Daoy (cell line): ENCODE measurements at regions not wholly inside any gene's neighbourhood (a gene's known extent, or its start where the extent isn't known, plus 50 kb on each side); places are given as distances from the start of the nearest gene placed in this dataset.

Experiments
- DNase-seq: peaks from one replicate; pipeline ENCODE4 v3.0.0-alpha.2; 2015; ENCODE audit warnings: low read depth

GRCh38 chr1:34655875-34656240 lies 99.0 kb upstream of the GJB5 start:
- DNase-seq, result no peak

- no peak for DNase-seq
Measured at GRCh38 chr1:34656299-34656698, 98.5 kb upstream of the GJB5 start.

- no peak for DNase-seq
Measured at GRCh38 chr1:34656731-34657130, 98.1 kb upstream of the GJB5 start.

- no peak for DNase-seq
Measured at GRCh38 chr1:34657266-34657665, 97.6 kb upstream of the GJB5 start.

GRCh38 chr1:34657849-34658248 lies 97.0 kb upstream of the GJB5 start:
- no peak for DNase-seq

GRCh38 chr1:34663031-34663430 lies 91.8 kb upstream of the GJB5 start:
- DNase-seq, result no peak

- DNase-seq, result no peak
Measured at GRCh38 chr1:34668063-34668462, 86.8 kb upstream of the GJB5 start.

GRCh38 chr1:34670982-34671381 lies 83.9 kb upstream of the GJB5 start:
- no peak for DNase-seq

GRCh38 chr1:34671887-34672286 lies 83.0 kb upstream of the GJB5 start:
- no peak for DNase-seq

- DNase-seq, result peak; percentile 23
Measured at GRCh38 chr1:34681480-34682451, 73.1 kb upstream of the GJB5 start.

- DNase-seq, result no peak
Measured at GRCh38 chr1:34682452-34683223, 72.2 kb upstream of the GJB5 start.

- no peak for DNase-seq
Measured at GRCh38 chr1:34683616-34684015, 71.2 kb upstream of the GJB5 start.

GRCh38 chr1:34684266-34684665 lies 70.6 kb upstream of the GJB5 start:
- DNase-seq, result peak; percentile 28

- DNase-seq, result no peak
Measured at GRCh38 chr1:34685225-34685624, 69.6 kb upstream of the GJB5 start.

GRCh38 chr1:34686531-34686930 lies 68.3 kb upstream of the GJB5 start:
- no peak for DNase-seq

GRCh38 chr1:34688006-34688741 lies 66.7 kb upstream of the GJB5 start:
- DNase-seq, result no peak

- DNase-seq, result no peak
Measured at GRCh38 chr1:34690269-34690668, 64.6 kb upstream of the GJB5 start.

- no peak for DNase-seq
Measured at GRCh38 chr1:34693081-34693480, 61.8 kb upstream of the GJB5 start.

- no peak for DNase-seq
Measured at GRCh38 chr1:34694383-34694782, 60.5 kb upstream of the GJB5 start.

- DNase-seq, result peak; percentile 10
Measured at GRCh38 chr1:34695580-34695979, 59.3 kb upstream of the GJB5 start.

GRCh38 chr1:34696230-34696629 lies 58.6 kb upstream of the GJB5 start:
- peak; percentile 68 for DNase-seq

- DNase-seq, result no peak
Measured at GRCh38 chr1:34696981-34697380, 57.9 kb upstream of the GJB5 start.
